NOMO-1 (cell line): ENCODE measurements at regions not wholly inside any gene's neighbourhood (a gene's known extent, or its start where the extent isn't known, plus 50 kb on each side); places are given as distances from the start of the nearest gene placed in this dataset.

Source experiments
- DNase-seq, 2 experiments: peaks; one replicate each; lab custom pipeline; 2025; ENCODE audit not compliant: unreplicated experiment in 2 of 2; lab: John Stamatoyannopoulos, UW

DNA sequence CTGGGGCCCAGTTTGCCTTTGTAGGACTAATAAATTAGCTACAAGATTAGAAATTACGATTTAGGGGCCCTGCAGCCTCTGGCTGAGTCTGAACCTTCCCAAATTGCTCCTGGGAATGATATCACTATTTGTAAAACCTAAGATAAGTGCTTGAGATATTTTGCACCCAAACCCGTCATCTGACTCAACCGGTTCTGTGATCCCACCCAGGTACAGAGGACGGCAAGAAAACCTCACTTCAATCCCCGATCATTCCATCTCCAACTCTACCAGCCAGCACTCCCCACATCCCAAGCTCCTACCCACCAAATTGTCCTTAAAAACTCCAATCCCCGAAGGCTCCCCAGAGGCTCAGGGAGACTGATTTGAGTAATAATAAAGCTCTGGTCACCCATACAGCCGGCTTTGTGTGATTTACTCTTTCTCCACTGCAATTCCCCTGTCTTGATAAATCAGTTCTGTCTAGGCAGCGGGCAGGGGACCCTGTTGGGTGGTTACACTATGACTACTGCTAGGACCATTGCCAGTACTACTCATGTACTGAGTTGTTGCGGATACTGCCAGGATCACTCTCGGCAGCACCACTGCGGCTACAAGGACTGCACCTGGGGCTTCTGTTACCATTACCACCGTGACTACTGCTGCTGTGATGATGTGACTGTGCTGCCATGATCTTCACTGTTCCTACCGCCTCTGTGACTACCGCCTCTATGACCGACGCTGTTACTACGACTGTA lies 73.1 kb downstream of the IRF8 start:
- DNase-seq, result no peak

DNA sequence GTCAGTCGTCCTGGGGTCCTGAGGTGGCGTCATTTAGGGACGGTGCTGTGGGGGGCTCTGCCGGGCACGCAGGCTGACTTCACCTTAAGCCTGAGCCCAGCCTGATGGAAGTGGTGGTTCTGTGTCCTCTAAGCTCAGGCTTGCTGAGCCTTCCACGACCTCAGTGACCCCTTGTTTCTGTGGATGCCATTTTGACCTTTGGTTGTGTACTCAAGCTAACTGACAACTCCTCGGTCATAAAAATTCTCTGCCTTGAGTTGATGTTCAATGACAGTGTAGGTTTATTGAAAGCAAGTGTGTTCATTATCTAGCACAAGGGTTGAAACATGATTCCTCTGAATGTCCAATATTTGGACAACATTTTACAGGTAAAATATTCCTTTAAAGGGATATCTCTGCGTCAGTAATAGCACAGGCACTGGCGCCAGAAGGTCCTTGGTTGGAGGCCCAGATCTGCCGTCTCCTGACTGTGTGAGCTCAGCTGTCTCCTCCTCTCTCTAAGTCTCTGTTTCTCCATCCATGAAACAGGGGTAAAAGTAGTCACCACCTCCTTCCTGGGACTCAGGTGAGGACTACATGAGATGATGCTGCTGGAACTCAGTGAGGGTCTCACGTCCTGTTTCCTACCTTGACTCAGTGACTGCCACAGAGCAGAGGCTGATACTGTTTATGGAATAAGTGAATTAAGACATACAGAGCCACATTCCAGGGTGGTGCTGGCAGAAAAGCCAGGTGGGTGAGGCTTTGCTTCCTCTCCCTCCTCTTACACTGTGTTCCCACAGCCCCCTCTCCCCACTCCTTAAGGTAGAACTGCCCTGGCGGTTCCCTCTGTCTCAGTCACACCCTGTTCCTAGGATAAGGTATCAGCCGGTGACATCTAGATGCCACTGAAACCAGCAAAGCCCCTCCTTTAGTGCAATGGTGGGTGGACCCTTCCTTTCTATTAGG lies 75.7 kb downstream of the IRF8 start:
- DNase-seq, result no peak

DNA sequence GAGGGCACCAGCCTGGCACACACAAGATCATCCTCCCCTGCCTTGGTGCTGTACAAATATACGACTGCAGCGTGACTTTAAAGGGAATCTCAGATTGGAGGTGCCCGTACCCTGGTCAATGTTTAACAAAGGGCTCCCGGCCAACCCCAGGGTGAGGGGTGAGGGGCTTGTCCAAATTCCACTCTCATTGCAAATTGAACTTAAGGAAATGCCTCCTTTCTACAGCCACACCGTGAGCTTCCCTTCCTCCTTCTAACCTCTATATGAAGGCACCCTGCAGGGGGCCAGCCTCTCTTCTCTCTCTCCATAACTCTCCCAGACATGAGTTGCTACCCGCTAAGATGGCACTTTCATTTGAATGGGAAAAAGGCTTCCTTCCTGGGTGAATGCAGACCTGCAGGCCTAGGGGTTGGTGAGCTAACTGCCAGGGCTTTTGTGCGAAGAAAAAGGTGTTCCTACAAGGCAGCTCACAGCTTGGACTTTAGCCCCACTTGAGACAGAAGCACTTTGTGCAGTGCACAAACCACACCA lies 76.6 kb downstream of the IRF8 start:
- no peak for DNase-seq

DNA sequence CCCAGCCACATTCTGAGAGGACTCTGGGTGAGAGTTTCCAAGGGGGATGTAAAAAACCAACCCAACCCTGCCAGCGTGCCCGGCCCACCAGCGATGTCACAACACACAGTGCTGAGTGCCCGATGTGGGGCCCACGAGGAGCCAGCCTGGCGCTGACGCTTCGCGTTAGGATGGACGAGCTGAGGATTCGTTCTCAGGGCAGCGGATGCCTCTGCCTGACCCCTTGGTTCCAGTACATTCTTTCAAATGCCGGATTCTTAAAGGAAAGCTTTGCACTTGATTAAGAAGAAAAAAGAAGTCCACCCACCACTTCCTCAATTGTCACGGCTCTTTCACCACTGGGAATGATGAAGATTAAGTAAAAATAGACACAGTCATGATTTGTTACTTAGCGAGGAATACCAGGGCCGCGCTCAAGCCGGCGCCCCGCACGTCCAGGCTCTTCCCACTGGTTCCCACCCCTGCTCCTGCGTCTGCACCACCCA lies 79.4 kb downstream of the IRF8 start:
- peak; percentile 54 to 87 for DNase-seq

DNA sequence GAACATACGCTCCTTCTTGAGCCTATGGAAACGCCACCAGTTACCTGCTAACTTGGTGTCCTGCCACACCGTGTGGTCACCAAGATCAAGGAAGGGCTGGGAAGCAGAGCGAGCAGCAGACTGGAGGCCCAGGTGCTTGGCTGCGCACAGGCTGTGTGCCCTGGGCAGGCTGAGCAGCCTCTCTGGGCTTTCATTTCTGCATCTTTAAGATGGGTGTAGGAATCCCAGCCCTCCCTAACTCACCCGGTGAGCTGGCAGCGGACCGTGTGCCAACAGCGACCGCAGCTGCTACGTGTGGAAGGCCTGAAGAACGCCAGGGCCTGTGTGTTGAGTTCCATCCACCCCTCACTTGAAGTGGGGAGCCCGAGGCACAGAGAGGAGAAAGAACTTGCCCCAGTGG lies 80.0 kb downstream of the IRF8 start:
- DNase-seq, result no peak

DNA sequence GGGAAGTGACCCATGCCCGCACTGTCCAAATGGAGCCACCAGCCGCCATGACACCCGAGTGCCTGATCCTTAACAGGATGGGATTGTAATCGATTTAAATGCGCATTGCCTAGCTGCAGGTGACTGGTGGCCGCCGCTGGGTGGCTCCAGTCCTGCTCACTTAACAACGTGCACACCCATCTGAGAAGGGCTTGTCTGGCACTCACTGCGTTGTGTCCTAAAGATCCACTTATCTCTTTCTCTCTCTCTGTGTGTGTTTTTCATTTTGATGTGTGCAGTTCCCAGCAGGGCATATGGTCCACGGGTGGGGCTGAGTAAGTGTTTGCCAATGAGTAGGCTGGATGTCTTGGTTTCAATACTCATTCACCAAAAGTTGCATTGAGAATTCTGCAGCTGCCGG lies 80.6 kb downstream of the IRF8 start:
- no peak for DNase-seq

DNA sequence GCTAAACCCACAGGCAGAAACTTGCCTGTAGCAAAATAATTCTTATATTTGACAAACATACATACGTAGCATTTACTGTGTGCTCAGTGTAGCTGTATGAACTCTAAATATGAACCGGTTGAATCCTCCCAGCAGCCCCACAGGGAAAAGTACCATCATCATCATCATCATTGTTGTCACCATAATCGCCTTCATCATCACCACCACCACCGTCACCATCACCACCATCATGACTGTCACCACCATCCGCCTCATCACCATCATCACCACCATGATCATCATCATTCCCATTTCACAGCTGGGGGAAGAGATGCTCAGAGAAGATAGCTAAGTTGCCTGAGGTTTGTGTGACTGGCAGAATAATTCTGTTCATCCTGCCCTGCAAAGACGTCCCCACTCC lies 81.7 kb downstream of the IRF8 start:
- DNase-seq, result no peak

DNA sequence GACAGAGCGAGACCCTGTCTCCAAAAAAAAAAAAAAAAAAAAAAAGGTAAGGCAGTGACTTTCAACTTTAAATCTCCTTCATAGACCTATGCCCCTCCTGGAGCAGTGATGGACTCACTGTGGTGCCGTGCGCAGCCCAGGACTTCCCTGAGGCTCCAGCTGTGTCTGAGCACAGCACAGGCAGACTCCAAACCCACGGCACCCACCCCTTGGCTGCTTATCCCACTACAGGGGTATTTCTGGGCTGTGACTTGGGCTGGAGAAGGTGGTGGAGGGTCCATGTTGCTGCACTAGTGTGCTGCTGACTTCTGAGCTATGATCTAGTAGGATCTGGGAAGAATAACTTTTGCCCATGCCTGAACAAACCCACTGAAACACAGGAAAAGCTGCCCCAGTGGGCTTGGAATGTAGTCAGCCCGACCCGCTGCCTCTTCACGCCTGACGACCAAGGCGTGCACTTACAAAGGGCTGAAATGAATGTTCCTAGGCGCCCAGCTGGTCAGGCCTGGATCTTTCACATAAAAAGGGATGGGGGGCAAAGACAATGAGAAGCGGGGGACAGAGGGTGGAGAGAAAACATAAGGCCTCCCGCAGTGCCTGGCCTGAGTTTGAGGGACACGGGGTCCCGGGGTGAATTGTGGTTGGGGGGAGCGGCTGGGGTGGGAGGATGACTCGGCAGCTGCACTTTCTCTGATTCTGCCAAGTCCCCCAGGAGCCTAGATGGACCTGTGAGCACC lies 83.0 kb downstream of the IRF8 start:
- no peak for DNase-seq

DNA sequence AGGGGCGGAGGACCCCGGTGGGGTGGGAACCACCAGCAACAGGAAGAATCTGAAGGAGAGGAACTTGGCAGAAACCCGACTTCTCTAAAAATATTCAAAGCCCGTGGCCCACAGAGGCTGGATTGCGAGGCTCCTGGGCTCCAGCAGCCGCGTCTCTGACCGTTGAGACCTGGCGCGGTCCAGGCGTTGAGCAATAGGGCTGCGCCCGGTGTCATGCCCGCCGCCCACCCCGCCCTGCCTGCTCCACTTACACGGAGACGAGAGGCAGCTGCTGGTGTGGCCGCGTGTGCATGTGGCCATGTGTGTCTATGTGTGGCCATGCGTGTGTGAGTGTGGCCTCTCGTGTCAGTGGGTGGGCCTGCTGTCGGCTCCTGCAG lies 83.6 kb downstream of the IRF8 start:
- DNase-seq, result peak; percentile 90 to 93

DNA sequence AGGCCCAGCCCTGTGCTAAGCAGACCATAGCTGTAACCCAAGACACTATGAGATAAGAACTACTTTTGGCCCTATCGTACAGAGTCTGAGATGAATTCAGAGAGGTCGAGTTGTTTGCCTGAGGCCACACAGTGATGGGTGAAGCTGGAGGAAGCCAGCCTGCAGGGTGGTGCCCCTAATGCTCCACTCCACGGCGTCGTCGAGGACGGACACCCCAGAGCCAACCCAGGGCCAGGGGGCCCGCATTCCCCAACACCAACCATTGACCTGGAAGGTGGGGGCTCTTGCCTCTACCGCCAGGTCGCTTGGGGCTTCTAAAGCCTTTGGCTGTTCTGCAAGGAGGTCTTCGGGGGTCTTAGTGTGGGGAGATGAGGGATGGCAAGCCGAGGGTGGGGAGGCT lies 84.1 kb downstream of the IRF8 start:
- DNase-seq, result no peak

DNA sequence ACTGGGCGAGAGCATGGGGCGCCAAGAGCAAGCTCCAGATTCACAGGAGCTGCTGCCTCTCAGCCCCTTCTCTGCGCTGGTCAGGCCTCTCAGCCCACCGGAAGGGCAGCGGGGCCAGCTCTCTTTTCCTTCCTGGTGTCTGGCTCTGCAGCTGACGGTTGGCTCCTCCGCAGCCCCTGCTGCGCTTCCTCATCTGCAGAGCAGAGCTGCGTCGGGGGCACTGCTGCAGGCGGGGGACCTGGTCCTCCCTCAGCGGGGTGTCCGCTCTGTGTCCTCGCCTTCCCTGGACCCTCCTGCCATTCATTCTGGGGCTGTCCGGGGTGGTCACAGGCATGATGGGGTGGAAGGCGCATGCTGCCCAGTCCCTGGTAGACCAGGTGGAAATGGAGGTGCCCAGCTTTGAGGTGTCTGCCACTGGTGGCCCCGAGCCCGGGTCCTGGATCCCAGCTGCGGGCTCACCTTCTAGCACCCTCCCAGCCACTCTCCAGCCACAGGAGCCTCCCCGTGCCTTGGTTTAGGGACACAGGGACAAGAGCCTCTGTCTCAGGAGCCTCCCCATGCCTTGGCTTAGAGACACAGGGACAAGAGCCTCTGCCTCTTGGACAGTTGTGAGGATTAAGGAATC lies 84.8 kb downstream of the IRF8 start:
- DNase-seq, result peak; percentile 36 to 46

DNA sequence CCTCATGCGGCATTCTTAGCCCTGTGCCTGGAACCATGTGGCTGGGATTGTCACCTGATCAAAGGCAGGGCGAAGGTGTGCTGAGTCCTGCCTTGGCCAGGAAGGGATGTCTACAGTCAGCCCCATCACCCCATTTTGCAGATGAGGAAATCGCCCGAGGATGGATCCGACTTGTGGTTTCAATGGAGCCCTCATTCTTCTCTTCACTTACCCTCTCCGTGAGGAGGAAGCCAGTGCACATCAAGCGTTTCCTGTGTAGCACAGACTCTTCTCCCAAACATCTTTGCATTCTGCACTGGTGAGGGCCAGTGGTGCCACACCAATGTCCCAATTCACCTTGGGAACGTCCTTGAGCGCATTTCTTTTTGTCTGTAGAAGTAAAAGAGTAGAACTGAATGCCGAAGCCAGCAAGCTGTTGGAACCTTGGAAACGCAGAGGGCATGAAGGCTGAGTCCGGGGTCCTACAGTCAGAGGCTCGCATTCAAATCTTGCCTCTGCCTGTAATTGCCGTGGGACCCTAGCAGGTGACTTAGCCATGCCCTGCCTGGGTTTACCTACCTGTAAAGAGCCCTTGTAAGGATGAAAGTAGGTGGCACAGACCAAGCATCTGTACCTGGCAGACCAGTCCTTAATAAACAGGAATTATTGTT lies 85.4 kb downstream of the IRF8 start:
- peak; percentile 27 to 33 for DNase-seq

DNA sequence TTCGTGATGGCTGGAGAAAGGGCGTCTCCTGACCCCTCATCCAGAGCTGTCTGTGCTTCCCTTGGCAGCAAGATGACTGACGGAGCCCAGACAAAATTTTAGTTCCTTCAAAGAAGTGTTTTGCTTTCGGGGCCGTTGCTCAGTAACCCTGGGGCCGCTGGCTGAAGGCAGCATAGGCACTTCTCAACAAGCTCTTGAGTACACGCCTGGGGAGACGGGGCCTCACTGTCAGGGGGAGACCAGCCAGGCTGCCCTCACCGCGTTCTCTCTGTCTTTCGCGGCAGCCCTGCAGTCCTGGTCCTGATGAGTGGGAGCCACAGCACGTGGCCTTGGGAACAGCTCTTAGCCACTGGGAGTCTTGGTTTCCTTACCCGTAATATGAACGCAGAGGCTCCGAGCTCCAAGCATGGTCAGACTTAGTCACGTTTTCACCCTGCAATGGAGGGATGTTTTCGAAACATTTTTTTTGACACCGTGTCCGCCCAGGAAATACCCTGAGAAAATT lies 86.0 kb downstream of the IRF8 start:
- DNase-seq, result peak; percentile 69 to 88

DNA sequence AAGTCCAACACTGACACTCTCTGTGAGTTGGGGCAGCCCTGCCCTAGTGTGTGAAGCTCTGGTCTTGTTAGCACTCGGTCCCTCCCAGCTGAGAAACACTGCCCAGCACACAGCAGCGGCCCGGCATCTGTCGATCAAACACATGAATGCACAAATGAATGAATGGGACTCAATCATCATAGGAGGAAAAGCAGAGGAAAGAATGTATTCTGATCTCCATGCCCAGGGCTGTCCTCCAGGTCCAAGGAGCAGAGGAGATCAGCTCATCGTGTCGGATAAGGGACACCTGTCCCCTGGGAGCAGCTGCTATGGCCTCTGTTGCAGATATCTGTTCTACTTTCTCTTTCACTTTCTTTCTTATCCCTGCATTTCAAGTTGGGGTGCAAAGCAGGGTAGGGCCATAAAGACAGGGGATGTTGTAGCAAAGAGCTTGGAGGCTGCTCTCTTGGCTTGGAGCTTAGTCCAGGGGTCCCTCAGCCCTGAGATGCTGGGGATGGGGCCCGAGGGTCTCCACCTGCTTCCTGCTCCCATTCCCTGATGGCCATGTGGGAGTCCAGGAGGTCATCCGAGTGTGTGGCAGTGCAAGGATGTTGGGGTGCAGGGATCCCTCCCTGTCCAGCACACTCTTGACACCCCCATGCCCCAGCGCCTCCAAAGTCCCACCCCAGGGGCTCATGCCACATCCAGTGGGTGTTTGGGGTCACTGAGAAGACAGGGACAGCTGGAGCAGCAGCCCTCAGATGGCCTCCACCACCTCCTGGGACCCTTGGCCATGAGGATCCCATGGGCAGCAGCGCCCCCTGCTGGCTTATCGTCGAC lies 88.2 kb downstream of the IRF8 start:
- peak; percentile 35 to 42 for DNase-seq

DNA sequence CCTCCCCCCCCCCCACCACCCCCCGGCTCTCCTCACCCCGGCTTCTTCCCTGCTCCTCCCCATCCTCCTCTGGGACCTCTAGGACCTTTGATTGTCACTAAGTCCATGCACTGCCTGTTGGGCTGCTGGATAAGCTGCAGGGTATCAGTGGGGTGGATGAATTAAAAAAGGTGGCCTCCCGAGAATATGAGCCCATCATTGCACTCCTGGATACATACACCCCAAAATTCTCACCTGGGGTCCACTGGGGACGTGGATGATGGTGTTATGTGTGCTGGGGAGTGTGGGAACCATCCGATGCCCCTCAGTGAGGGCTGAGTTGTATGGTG lies 88.8 kb downstream of the IRF8 start:
- DNase-seq, result no peak

DNA sequence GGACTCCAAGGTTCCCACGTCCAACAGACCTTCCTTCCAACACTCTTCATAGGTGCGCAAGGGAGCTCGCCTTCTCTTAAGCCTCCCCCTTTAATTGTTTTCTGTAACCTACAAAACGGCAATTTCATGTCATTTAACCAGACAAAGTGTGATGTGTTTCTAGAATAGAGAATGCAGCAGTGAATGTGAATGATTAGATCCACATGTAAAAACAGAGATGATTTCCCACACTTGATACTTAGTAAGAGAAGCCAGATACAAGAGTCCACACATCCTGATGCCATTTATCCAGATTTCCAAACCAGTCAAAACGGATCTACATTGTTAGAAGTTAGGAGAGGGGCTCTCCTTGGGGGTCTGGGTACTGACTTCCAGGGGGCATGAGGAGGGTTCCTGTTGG lies 89.3 kb downstream of the IRF8 start:
- DNase-seq, result no peak

DNA sequence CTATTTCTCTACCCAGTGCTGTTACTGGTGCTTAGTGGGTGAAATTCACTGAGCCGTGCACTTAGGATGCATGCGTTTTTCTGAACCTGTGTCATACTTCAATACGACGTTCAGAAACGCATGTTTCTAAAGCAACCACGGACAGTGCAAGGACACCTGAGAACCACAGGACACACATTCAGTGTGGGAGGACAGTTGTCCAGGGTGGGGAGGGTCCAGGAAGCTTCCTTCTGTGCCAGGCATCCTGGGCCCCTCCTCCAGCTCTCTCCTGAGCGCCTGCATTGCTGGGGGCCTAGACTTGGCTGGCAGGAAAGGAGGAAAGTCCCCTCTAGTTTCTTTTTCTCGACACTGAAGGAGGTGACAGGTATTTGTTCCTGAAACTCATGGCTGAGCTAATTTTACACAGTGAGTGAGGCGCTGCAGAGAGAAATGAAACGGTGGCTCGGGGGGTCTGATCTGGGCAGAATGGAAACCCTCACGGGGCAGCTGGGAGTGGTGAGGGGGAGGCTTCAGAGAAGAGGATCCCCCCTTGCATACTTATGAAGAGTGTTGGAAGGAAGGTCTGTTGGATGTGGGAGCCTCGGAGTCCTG lies 89.9 kb downstream of the IRF8 start:
- DNase-seq, result no peak

DNA sequence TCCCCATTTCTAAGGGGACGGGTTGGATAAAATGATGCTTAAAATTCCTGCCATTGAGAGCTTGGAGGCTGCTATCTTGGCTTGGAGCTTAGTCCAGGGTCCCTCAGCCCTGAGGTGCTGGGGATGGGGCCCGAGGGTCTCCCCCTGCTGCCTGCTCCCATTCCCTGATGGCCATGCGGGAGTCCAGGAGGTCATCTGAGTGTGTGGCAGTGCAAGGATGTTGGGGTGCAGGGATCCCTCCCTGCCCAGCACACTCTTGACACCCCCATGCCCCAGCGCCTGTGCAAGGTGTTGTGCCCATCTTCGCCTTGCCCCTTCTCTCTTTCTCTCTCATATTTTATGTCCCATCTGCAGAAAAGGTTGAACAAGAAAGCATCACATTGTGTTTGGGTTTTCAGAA lies 90.4 kb downstream of the IRF8 start:
- DNase-seq, result no peak
